Hepatocyte (in vitro differentiated cells): ENCODE measurements at regions not wholly inside any gene's neighbourhood (a gene's known extent, or its start where the extent isn't known, plus 50 kb on each side); places are given as distances from the start of the nearest gene placed in this dataset.

ENCODE experiments used
- CTCF ChIP-seq: fragments of 200-600 bp; sonication (generic); IDR thresholded peaks from 2 replicates; pipeline ENCODE4 v1.5.1; 2016; ENCODE audit warnings: antibody characterized with exemption, mild to moderate bottlenecking; ENCODE audit not compliant: poor library complexity
- EZH2 ChIP-seq: fragments of 200-600 bp; sonication (generic); IDR thresholded peaks from 2 replicates; pipeline ENCODE4 v1.6.1; 2016; ENCODE audit warnings: antibody characterized with exemption, mild to moderate bottlenecking, borderline replicate concordance

- TF ChIP-seq CTCF (no peak), EZH2 (no peak)
Measured at GRCh38 chr18:53850902-53851301, 373.6 kb downstream of the MBD2 start.
